ENCODE measurements at regions not wholly inside any gene's neighbourhood (a gene's known extent, or its start where the extent isn't known, plus 50 kb on each side); places are given as distances from the start of the nearest gene placed in this dataset.

GRCh38 chr16:86242244-86243122 lies 267.8 kb upstream of the FOXF1 start:
- TF ChIP-seq CTCF (IDR thresholded peaks at IDR 0.05) (no peak), POLR2A (IDR thresholded peaks at IDR 0.05) (no peak), POLR2AphosphoS5 (IDR thresholded peaks at IDR 0.05) (no peak)
